ENCODE measurements at regions not wholly inside any gene's neighbourhood (a gene's known extent, or its start where the extent isn't known, plus 50 kb on each side); places are given as distances from the start of the nearest gene placed in this dataset.

- TF ChIP-seq TAF1 (IDR thresholded peaks at IDR 0.05; ENCODE audit: low read depth) (no peak), RAD21 (IDR thresholded peaks at IDR 0.05; ENCODE audit: low read depth) (no peak), FOXM1 (IDR thresholded peaks at IDR 0.05; ENCODE audit: borderline replicate concordance, low read depth) (no peak), CREB1 (IDR thresholded peaks at IDR 0.05; ENCODE audit: low read depth) (no peak), TCF12 (IDR thresholded peaks at IDR 0.05; ENCODE audit: low read depth) (no peak), NFIC (IDR thresholded peaks at IDR 0.05) (no peak), EGR1 (IDR thresholded peaks at IDR 0.05) (no peak), YY1 (IDR thresholded peaks at IDR 0.05; ENCODE audit: low read depth) (no peak), CEBPB (IDR thresholded peaks at IDR 0.05) (no peak), ZBTB7A (IDR thresholded peaks at IDR 0.05; ENCODE audit: low read depth) (no peak), EP300 (IDR thresholded peaks at IDR 0.05; ENCODE audit: borderline replicate concordance) (no peak), MAX (IDR thresholded peaks at IDR 0.05) (no peak)
- TF ChIP-seq, protein P1, sequence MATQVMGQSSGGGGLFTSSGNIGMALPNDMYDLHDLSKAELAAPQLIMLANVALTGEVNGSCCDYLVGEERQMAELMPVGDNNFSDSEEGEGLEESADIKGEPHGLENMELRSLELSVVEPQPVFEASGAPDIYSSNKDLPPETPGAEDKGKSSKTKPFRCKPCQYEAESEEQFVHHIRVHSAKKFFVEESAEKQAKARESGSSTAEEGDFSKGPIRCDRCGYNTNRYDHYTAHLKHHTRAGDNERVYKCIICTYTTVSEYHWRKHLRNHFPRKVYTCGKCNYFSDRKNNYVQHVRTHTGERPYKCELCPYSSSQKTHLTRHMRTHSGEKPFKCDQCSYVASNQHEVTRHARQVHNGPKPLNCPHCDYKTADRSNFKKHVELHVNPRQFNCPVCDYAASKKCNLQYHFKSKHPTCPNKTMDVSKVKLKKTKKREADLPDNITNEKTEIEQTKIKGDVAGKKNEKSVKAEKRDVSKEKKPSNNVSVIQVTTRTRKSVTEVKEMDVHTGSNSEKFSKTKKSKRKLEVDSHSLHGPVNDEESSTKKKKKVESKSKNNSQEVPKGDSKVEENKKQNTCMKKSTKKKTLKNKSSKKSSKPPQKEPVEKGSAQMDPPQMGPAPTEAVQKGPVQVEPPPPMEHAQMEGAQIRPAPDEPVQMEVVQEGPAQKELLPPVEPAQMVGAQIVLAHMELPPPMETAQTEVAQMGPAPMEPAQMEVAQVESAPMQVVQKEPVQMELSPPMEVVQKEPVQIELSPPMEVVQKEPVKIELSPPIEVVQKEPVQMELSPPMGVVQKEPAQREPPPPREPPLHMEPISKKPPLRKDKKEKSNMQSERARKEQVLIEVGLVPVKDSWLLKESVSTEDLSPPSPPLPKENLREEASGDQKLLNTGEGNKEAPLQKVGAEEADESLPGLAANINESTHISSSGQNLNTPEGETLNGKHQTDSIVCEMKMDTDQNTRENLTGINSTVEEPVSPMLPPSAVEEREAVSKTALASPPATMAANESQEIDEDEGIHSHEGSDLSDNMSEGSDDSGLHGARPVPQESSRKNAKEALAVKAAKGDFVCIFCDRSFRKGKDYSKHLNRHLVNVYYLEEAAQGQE (IDR thresholded peaks at IDR 0.05; ENCODE audit: low read depth) = no peak
Measured at GRCh38 chr12:19620222-19620621, 180.9 kb downstream of the AEBP2 start.

GRCh38 chr12:19623751-19624399 lies 184.6 kb downstream of the AEBP2 start:
- TF ChIP-seq CEBPB (IDR thresholded peaks at IDR 0.05) (no peak), ZBTB7A (IDR thresholded peaks at IDR 0.05; ENCODE audit: low read depth) (no peak), TAF1 (IDR thresholded peaks at IDR 0.05; ENCODE audit: low read depth) (no peak), YY1 (IDR thresholded peaks at IDR 0.05; ENCODE audit: low read depth) (no peak), TCF12 (IDR thresholded peaks at IDR 0.05; ENCODE audit: low read depth) (no peak), EP300 (IDR thresholded peaks at IDR 0.05; ENCODE audit: borderline replicate concordance) (no peak)

DNA sequence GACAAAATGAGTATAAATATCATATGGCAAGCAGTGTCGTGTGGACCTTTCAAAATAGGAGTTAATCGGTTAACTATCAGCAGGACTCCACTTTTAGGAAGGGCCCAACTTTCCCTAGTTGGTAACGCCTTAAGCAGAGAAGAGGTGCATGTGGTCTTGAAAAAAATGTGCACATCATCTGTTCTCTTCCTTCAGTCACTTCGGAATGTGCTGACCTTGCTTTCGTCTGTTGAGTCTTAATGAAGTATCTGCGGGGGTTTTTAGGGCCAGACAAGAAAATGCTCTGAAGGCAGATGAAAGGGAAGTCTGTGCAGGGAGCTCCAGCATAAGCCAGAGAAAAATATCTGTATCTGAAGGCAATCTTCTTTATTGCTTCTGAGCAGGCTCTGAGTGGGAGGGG lies 185.2 kb downstream of the AEBP2 start:
- no peak for TF ChIP-seq ZBTB7A (IDR thresholded peaks at IDR 0.05; ENCODE audit: low read depth)
- TF ChIP-seq RAD21 (IDR thresholded peaks at IDR 0.05; ENCODE audit: low read depth) = no peak
- no peak for TF ChIP-seq FOXM1 (IDR thresholded peaks at IDR 0.05; ENCODE audit: borderline replicate concordance, low read depth)

- TF ChIP-seq NFIC (IDR thresholded peaks at IDR 0.05) = 0 out of 2 replicates have a peak, but pooled peaks have one; percentile 33
Measured at GRCh38 chr12:19625551-19625950, 186.3 kb downstream of the AEBP2 start.

- TF ChIP-seq TEAD4 (IDR thresholded peaks at IDR 0.05) = no peak
- no peak for TF ChIP-seq TCF12 (IDR thresholded peaks at IDR 0.05; ENCODE audit: low read depth)
- TF ChIP-seq YY1 (IDR thresholded peaks at IDR 0.05; ENCODE audit: low read depth) = no peak
- TF ChIP-seq NFIC (IDR thresholded peaks at IDR 0.05) = no peak
- TF ChIP-seq ZBTB7A (IDR thresholded peaks at IDR 0.05; ENCODE audit: low read depth) = no peak
- no peak for TF ChIP-seq CREB1 (IDR thresholded peaks at IDR 0.05; ENCODE audit: low read depth)
- no peak for TF ChIP-seq EP300 (IDR thresholded peaks at IDR 0.05; ENCODE audit: borderline replicate concordance)
- TF ChIP-seq RAD21 (IDR thresholded peaks at IDR 0.05; ENCODE audit: low read depth) = no peak
Measured at GRCh38 chr12:19627719-19628118, 188.4 kb downstream of the AEBP2 start.

DNA sequence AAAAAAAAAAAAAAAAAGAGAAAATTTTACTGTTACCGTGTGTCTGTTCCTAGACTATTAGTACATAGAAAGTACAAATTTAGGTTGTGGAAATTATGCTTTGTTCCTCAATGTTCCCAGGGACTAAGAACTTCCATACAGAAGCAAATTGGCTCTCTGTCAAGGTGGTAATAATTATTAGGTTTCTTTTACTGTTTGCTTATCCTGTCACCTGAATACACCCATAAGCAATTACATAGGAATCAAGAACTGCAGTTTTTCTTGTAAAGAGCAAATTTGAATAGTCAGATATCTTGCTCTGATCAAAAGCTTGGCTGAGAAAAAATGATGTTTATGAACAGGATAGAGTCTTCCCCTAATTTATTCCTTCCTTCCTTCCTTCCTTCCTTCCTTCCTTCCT lies 191.2 kb downstream of the AEBP2 start:
- no peak for TF ChIP-seq RAD21 (IDR thresholded peaks at IDR 0.05; ENCODE audit: low read depth)
- TF ChIP-seq FOXM1 (IDR thresholded peaks at IDR 0.05; ENCODE audit: borderline replicate concordance, low read depth) = no peak
- no peak for TF ChIP-seq EP300 (IDR thresholded peaks at IDR 0.05; ENCODE audit: borderline replicate concordance)
- TF ChIP-seq NFIC (IDR thresholded peaks at IDR 0.05) = no peak
- TF ChIP-seq CREB1 (IDR thresholded peaks at IDR 0.05; ENCODE audit: low read depth) = no peak
- no peak for TF ChIP-seq TAF1 (IDR thresholded peaks at IDR 0.05; ENCODE audit: low read depth)
- no peak for TF ChIP-seq ZBTB7A (IDR thresholded peaks at IDR 0.05; ENCODE audit: low read depth)
- no peak for TF ChIP-seq TCF12 (IDR thresholded peaks at IDR 0.05; ENCODE audit: low read depth)
- no peak for TF ChIP-seq EGR1 (IDR thresholded peaks at IDR 0.05)
- no peak for TF ChIP-seq MAX (IDR thresholded peaks at IDR 0.05)
- no peak for TF ChIP-seq YY1 (IDR thresholded peaks at IDR 0.05; ENCODE audit: low read depth)
- no peak for TF ChIP-seq TEAD4 (IDR thresholded peaks at IDR 0.05)
- TF ChIP-seq, protein P1 (IDR thresholded peaks at IDR 0.05; ENCODE audit: low read depth) = no peak
- TF ChIP-seq, protein P2, sequence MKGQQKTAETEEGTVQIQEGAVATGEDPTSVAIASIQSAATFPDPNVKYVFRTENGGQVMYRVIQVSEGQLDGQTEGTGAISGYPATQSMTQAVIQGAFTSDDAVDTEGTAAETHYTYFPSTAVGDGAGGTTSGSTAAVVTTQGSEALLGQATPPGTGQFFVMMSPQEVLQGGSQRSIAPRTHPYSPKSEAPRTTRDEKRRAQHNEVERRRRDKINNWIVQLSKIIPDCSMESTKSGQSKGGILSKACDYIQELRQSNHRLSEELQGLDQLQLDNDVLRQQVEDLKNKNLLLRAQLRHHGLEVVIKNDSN (IDR thresholded peaks at IDR 0.05) = no peak
- TF ChIP-seq CEBPB (IDR thresholded peaks at IDR 0.05) = no peak

DNA sequence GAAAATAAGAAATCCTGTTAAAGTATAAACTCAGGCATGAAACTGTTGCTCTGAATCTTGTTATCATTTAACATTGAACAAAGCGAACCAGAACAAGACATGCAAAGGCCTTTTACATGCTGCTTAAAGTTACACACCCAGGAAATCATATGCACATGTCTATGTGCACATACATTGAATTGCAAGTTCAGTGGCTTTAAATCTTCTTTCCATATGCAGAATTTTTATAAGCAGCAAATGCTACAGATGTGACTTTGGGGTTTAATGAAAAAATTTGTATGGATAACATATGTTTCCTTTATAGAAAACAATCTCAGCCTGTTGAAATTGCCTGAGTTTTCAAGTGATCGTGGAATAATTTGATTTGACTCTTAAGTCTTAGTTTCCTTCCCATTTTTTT lies 193.9 kb downstream of the AEBP2 start:
- TF ChIP-seq MAX (IDR thresholded peaks at IDR 0.05) (no peak), YY1 (IDR thresholded peaks at IDR 0.05; ENCODE audit: low read depth) (no peak), ZBTB7A (IDR thresholded peaks at IDR 0.05; ENCODE audit: low read depth) (no peak), EGR1 (IDR thresholded peaks at IDR 0.05) (no peak), CEBPB (IDR thresholded peaks at IDR 0.05) (no peak)
- TF ChIP-seq, protein P1 (IDR thresholded peaks at IDR 0.05; ENCODE audit: low read depth) = no peak
